SJSA1 (cell line): ENCODE measurements at regions not wholly inside any gene's neighbourhood (a gene's known extent, or its start where the extent isn't known, plus 50 kb on each side); places are given as distances from the start of the nearest gene placed in this dataset.
"Not testable (repeated sequence)": the region's sequence is repeated elsewhere in the genome, so short reads cannot be mapped to it uniquely, and the experiment has no call there.

Experiments used
- DNase-seq, 2 experiments: peaks; one replicate each; pipeline ENCODE4 v3.0.0-alpha.2; 2015 to 2020; ENCODE audit warnings: low spot score in 2 of 2, low read depth in 1 of 2
- H3K27ac ChIP-seq: fragments of 250-450 bp; sonication (Bioruptor Pico); 2 replicates; pipeline ENCODE4 v1.5.1; 2020; ENCODE audit warnings: mild to moderate bottlenecking, moderate library complexity
- H3K27me3 ChIP-seq: fragments of 250-450 bp; sonication (Bioruptor Pico); replicated peaks from 2 replicates; pipeline ENCODE4 v1.5.1; 2020; ENCODE audit warnings: mild to moderate bottlenecking, moderate library complexity
- H3K36me3 ChIP-seq: fragments of 250-450 bp; sonication (Bioruptor Pico); 2 replicates; pipeline ENCODE4 v1.5.1; 2020; ENCODE audit warnings: mild to moderate bottlenecking
- H3K4me1 ChIP-seq: fragments of 250-450 bp; sonication (Bioruptor Pico); replicated peaks from 2 replicates; pipeline ENCODE4 v1.6.1; 2021; ENCODE audit warnings: mild to moderate bottlenecking
- H3K4me3 ChIP-seq: fragments of 250-450 bp; sonication (Bioruptor Pico); 2 replicates; pipeline ENCODE4 v1.5.1; 2020; ENCODE audit warnings: mild to moderate bottlenecking
- H3K9me3 ChIP-seq: fragments of 250-450 bp; sonication (Bioruptor Pico); replicated peaks from 2 replicates; pipeline ENCODE4 v1.5.1; 2020; ENCODE audit warnings: mild to moderate bottlenecking

DNA sequence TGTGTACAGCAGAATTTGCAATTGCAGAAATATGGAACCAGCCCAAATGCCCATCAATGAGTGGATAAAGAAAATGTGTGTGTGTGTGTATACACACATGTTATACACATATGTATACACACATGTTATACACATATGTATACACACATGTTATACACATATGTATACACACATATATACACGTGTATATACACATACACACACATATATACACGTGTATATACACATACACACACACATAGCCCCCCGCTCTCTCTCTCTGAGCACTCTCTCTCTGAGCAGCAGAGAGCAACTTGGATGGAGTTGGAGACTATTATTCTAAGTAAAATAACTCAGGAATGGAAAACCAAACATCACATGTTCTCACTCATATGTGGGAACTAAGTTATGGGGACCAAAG, 289.6 kb upstream of the INTU start:
- not testable (repeated sequence) for H3K27ac ChIP-seq, DNase-seq, H3K4me1 ChIP-seq, H3K4me3 ChIP-seq, H3K27me3 ChIP-seq, H3K9me3 ChIP-seq, H3K36me3 ChIP-seq

GRCh38 chr4:127344071-127344470, 288.7 kb upstream of the INTU start:
- H3K27me3 ChIP-seq: 0 out of 2 replicates have a peak, but pooled peaks cover 3% of the 10 kb centered on the region
- no peak overlapping the region for H3K27ac ChIP-seq
- H3K4me1 ChIP-seq: no peaks in the 10 kb centered on the region
- H3K9me3 ChIP-seq: 0 out of 2 replicates have a peak, but pooled peaks cover 4% of the 10 kb centered on the region
- no peak overlapping the region for H3K4me3 ChIP-seq
- no peaks in the 10 kb centered on the region for H3K36me3 ChIP-seq
- DNase-seq: no peak

DNA sequence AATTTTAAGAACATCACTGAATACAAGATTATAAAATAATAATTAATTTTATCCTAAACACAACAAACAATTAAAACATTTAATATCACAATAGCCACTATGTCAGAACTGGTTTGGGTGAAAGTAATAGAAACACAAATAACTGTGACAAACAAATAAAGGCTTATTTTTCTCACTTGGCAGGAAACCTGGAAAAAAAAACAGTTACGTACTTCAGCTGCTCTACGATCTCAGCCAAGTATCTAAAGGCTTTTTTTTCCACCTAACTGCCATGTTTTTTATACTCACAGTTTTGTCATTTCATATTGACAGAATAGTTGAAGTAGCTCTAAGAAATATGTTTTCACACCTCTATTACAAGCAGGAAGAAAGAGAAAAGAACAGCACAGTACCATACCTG, 284.8 kb upstream of the INTU start:
- DNase-seq: no peak

DNA sequence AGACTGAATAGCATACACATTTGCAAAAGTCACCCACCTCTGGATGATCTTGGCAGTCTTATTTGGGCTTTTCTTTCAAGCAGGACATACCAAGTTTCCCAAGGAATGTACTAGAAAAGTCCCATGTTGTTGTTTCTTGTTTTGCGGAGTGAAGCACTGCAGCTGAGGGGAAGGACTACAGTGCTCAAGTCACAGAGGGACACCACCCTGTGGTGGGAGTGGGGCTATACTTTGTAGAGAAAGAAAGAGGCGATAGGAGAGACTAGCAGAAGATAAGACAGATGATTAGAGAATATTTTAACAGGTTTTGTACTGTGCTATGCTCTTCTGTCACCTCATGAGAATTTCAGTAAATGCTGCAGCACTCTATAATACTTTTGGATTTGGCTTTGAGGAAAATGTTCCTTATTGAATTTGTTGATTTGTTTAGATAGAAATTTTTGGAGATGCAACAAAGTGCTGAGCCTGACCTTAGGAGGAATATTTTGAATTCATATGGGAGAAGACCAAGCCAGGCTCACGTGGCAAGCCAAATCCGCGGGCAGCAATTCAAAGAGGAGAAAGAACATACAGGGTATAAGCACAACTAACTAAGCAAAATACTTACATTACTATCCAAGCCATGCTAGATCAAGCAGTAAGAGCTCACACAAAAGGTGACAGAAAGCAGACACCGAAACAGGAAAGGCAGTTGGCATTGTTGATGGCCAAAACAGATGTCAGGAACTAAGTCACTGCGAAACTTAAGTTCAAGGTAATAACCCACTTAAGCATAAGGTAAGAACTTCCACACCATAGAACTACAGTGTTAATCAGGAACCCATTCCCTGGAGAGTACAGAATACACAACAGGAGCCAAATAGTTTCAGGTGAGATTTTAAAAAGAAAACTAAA, 280.3 kb upstream of the INTU start:
- Histone ChIP-seq H3K4me1 (no peaks in the 10 kb centered on the region), H3K36me3 (no peaks in the 10 kb centered on the region), H3K27me3 (no peaks in the 10 kb centered on the region), H3K4me3 (no peak overlapping the region), H3K9me3 (0 out of 2 replicates have a peak, but pooled peaks cover 4% of the 10 kb centered on the region), H3K27ac (no peak overlapping the region)
- no peak for DNase-seq

More for the DNA sequence above, 284.8 kb upstream of the INTU start:
- no peaks in the 10 kb centered on the region for H3K36me3 ChIP-seq
- H3K27me3 ChIP-seq: no peaks in the 10 kb centered on the region
- 0 out of 2 replicates have a peak, but pooled peaks cover 4% of the 10 kb centered on the region for H3K9me3 ChIP-seq
- no peak overlapping the region for H3K4me3 ChIP-seq
- no peak overlapping the region for H3K27ac ChIP-seq
- no peaks in the 10 kb centered on the region for H3K4me1 ChIP-seq

DNA sequence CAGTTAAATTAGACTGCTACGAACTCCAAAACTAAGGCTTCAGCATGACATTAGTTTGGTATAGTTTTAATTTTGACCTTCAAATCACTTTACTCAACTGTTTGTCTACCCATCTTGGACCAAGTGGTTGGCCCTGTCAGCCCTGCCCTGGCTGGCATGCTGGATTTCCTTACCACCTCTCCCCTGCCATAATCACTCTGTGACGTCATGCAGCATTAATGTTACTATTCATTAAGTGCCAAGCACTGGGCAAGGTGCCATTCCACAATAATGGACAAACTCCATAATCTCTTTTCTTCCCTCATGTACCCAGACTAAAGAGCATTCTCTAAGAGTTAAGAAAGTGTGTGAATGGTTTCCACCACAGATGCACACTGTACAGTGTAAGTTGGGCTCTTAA, 277.0 kb upstream of the INTU start:
- DNase-seq: no peak
- no peaks in the 10 kb centered on the region for H3K9me3 ChIP-seq
- no peak overlapping the region for H3K4me3 ChIP-seq
- no peaks in the 10 kb centered on the region for H3K27me3 ChIP-seq
- H3K4me1 ChIP-seq: no peaks in the 10 kb centered on the region
- H3K27ac ChIP-seq: no peak overlapping the region
- no peaks in the 10 kb centered on the region for H3K36me3 ChIP-seq

DNA sequence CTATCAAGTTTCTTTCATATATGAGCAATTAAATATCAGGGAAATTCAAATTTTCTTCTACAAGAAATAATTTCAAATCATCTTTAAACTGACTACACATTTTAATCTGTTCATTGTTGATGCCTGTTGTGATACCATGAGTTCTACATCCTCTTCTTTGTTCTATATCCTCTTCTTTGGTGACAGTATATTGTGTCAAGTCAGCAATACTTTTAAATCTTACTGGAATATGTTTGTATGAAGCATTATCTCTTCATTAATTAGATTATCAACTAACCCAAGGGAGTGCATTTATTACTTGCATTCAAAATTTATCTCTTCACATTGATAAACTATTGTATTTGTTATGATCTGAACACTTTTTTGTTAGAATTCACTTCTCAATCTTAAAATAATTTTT, 275.0 kb upstream of the INTU start:
- Histone ChIP-seq H3K27ac (no peak overlapping the region), H3K36me3 (no peaks in the 10 kb centered on the region), H3K27me3 (no peaks in the 10 kb centered on the region)

DNA sequence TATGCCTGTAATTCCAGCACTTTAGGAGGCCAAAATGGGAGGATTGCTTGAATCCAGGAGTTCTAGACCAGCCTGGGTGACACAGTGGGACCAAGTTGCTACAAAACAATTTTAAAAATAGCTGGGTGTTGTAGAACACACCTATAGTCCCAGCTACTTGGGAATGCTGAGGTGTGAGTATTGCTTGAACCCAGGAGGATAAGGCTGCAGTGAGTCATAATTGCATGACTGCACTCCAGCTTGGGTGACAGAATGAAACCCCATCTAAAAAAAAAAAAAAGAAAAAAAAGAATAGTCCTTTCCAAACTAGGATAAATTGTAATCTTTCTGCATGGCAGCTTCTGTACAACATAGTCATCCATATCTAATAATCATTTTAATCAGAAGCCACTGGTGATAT, 270.1 kb upstream of the INTU start:
- H3K4me1 ChIP-seq: no peaks in the 10 kb centered on the region
- no peaks in the 10 kb centered on the region for H3K27me3 ChIP-seq
- H3K4me3 ChIP-seq: no peak overlapping the region
- DNase-seq: no peak
- no peaks in the 10 kb centered on the region for H3K36me3 ChIP-seq
- H3K27ac ChIP-seq: no peak overlapping the region
- no peaks in the 10 kb centered on the region for H3K9me3 ChIP-seq

More for the DNA sequence above, 275.0 kb upstream of the INTU start:
- no peaks in the 10 kb centered on the region for H3K9me3 ChIP-seq
- DNase-seq: no peak
- no peak overlapping the region for H3K4me3 ChIP-seq
- no peaks in the 10 kb centered on the region for H3K4me1 ChIP-seq

- H3K4me3 ChIP-seq: no peak overlapping the region
- H3K9me3 ChIP-seq: no peaks in the 10 kb centered on the region
- no peaks in the 10 kb centered on the region for H3K27me3 ChIP-seq
- no peak for DNase-seq
- H3K4me1 ChIP-seq: no peaks in the 10 kb centered on the region
- H3K36me3 ChIP-seq: no peaks in the 10 kb centered on the region
- H3K27ac ChIP-seq: no peak overlapping the region
Measured at GRCh38 chr4:127364397-127364796, 268.4 kb upstream of the INTU start.

- DNase-seq: no peak
- no peaks in the 10 kb centered on the region for H3K36me3 ChIP-seq
- H3K4me1 ChIP-seq: no peaks in the 10 kb centered on the region
- H3K27me3 ChIP-seq: no peaks in the 10 kb centered on the region
- H3K27ac ChIP-seq: no peak overlapping the region
- H3K9me3 ChIP-seq: no peaks in the 10 kb centered on the region
- H3K4me3 ChIP-seq: no peak overlapping the region
Measured at GRCh38 chr4:127364911-127365310, 267.8 kb upstream of the INTU start.

DNA sequence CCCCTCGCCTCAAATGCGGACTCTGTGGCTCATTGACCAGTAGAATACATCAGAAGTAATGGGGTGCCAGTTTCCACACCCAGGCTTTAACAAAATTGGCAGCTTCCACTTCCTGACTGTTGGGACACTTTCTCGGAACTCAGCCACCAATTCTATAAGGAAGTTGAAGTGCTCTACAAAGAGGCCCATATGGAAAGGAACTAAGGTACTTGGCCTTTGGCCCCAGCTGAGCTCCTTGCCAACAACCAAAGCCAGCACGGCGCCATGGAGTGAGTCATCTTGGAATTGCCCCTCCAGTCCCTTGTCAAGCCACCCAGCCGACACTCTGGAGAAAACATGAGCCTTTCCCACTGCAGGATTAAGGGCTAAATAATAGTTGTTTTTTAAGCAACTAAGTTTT, 262.2 kb upstream of the INTU start:
- H3K27me3 ChIP-seq: no peaks in the 10 kb centered on the region
- H3K36me3 ChIP-seq: no peaks in the 10 kb centered on the region
- H3K4me3 ChIP-seq: no peak overlapping the region
- no peak overlapping the region for H3K27ac ChIP-seq
- no peaks in the 10 kb centered on the region for H3K9me3 ChIP-seq
- no peaks in the 10 kb centered on the region for H3K4me1 ChIP-seq
- no peak for DNase-seq

GRCh38 chr4:127379499-127379898, 253.3 kb upstream of the INTU start:
- DNase-seq: no peak
- no peaks in the 10 kb centered on the region for H3K4me1 ChIP-seq
- H3K4me3 ChIP-seq: no peak overlapping the region
- H3K9me3 ChIP-seq: no peaks in the 10 kb centered on the region
- H3K27ac ChIP-seq: no peak overlapping the region
- H3K27me3 ChIP-seq: no peaks in the 10 kb centered on the region
- H3K36me3 ChIP-seq: no peaks in the 10 kb centered on the region

GRCh38 chr4:127379948-127380347, 252.8 kb upstream of the INTU start:
- not testable (repeated sequence) for H3K4me3 ChIP-seq, DNase-seq, H3K27ac ChIP-seq, H3K4me1 ChIP-seq, H3K27me3 ChIP-seq, H3K36me3 ChIP-seq, H3K9me3 ChIP-seq

GRCh38 chr4:127383666-127384065, 249.1 kb upstream of the INTU start:
- Histone ChIP-seq H3K36me3 (no peaks in the 10 kb centered on the region), H3K27ac (no peak overlapping the region), H3K9me3 (no peaks in the 10 kb centered on the region), H3K27me3 (no peaks in the 10 kb centered on the region), H3K4me3 (no peak overlapping the region), H3K4me1 (no peaks in the 10 kb centered on the region)
- no peak for DNase-seq

GRCh38 chr4:127394516-127394915, 238.2 kb upstream of the INTU start:
- Histone ChIP-seq H3K27ac (no peak overlapping the region), H3K4me1 (no peaks in the 10 kb centered on the region)

DNA sequence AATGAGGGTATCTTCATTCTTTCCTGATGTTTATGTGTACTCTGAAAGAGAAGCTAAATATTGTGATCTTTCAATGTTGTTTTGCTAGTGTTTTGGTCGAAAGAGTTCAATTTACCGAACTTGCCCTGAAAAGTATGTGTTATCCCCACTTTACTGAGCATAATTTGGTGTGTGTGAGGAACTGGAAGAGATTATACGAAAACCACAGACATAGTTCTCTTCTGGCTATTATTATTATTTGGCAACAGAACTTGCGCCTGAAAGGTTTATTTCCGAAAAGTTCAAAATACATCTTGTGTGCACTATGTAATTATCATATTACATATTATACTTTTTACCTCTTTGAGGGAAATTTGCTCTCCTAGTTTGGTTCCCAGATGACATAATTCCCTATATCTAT, 232.5 kb upstream of the INTU start:
- H3K27me3 ChIP-seq: no peaks in the 10 kb centered on the region
- no peaks in the 10 kb centered on the region for H3K36me3 ChIP-seq
- H3K4me1 ChIP-seq: no peaks in the 10 kb centered on the region
- no peak for DNase-seq
- no peak overlapping the region for H3K27ac ChIP-seq
- no peaks in the 10 kb centered on the region for H3K9me3 ChIP-seq
- H3K4me3 ChIP-seq: no peak overlapping the region

More at GRCh38 chr4:127394516-127394915, 238.2 kb upstream of the INTU start:
- DNase-seq: no peak
- H3K9me3 ChIP-seq: no peaks in the 10 kb centered on the region
- H3K27me3 ChIP-seq: no peaks in the 10 kb centered on the region
- no peaks in the 10 kb centered on the region for H3K36me3 ChIP-seq
- no peak overlapping the region for H3K4me3 ChIP-seq
